ENCODE measurements at regions not wholly inside any gene's neighbourhood (a gene's known extent, or its start where the extent isn't known, plus 50 kb on each side); places are given as distances from the start of the nearest gene placed in this dataset.

GRCh38 chr4:157824021-157824420 lies 348.8 kb downstream of the GASK1B start:
- TF ChIP-seq CTCF (IDR thresholded peaks at IDR 0.05) (no peak), EP300 (IDR thresholded peaks at IDR 0.05) (no peak), POLR2AphosphoS5 (IDR thresholded peaks at IDR 0.05) (no peak), POLR2A (IDR thresholded peaks at IDR 0.05) (no peak)
- peak in 1 of 2 donors; percentile 26 for ATAC-seq (ENCODE audit: low FRiP score in 2 of 2)
- H3K36me3 ChIP-seq = no peaks in the 10 kb centered on the region
- H3K27ac ChIP-seq = no peak overlapping the region
- peak; percentile 10 to 55 for DNase-seq
- peaks cover 0 to 8% (median 0%) of the 10 kb centered on the region in 4 donors for H3K9me3 ChIP-seq
- H3K4me3 ChIP-seq = no peak overlapping the region
- H3K4me1 ChIP-seq = no peaks in the 10 kb centered on the region
- no peaks in the 10 kb centered on the region for H3K27me3 ChIP-seq
- 85 to 93% methylated on average over 8 of the region's 8 CpGs for WGBS, 2 donors

DNA sequence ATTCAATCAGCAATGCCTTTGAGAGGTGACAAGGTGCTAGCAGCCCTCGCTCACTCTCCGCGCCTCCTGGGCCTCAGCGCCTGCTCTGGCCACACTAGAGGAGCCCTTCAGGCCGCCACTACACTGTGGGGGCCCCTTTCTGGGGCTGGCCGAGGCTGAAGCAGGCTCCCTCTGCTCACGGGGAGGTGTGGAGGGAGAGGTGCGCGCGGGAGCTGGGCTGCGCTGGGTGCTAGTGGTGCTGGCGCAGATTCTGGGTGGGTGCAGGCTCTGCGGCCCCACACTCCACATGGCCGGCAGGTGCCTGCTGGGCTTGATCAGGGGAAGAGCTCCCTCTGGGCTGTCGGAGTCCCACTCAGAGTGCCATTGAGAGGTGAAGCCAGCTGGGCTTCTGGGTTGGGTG lies 351.0 kb downstream of the GASK1B start:
- no peak overlapping the region for H3K27ac ChIP-seq
- H3K27me3 ChIP-seq = no peaks in the 10 kb centered on the region
- no peak for ATAC-seq (ENCODE audit: low FRiP score in 2 of 2)
- peak in 1 of 2 donors; percentile 67 for DNase-seq
- peaks cover 0 to 8% (median 0%) of the 10 kb centered on the region in 4 donors for H3K9me3 ChIP-seq
- TF ChIP-seq CTCF (IDR thresholded peaks at IDR 0.05) (no peak), POLR2A (IDR thresholded peaks at IDR 0.05) (no peak), POLR2AphosphoS5 (IDR thresholded peaks at IDR 0.05) (no peak), EP300 (IDR thresholded peaks at IDR 0.05) (no peak)
- WGBS, 2 donors = 81 to 87% methylated on average over 7 to 15 of the region's 15 CpGs
- H3K4me3 ChIP-seq = no peak overlapping the region
- H3K4me1 ChIP-seq = no peaks in the 10 kb centered on the region
- H3K36me3 ChIP-seq = no peaks in the 10 kb centered on the region

DNA sequence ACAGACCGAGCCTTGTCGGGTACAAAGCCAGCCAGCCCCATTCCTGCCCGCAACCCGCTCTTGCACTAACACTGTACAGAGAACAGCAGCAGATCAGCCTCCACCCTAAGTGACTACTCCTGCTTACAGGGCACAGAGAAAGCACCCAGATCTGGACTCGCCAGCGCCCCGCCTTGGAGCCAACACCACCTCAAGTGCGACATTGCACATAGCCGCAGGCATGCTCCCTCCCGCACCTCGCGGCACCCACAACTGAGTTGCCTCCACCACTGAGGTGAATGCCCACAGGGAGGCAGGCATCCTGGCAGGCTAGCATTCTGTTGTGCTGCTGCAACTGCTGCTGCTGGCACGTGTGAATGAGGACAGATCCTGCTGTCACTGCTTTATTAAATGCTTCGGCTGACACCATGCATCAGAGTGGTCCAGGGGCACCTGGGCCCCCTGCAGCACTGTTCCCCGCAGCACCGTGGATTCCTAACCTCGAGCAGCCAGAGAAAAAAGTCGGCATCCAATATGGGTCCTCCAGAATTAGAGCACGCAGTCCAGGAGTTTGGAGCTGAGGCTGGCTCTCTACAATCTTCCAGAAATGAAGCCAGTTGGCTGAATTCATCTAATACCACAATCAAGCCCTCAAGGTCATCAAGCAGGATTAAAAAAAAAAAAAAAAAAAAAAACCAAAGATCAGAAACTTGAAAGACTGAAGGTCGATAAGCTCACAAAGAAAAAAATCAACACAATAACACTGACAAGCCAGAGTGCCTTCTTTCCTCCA lies 352.9 kb downstream of the GASK1B start:
- TF ChIP-seq EP300 (IDR thresholded peaks at IDR 0.05) (no peak), POLR2AphosphoS5 (IDR thresholded peaks at IDR 0.05) (no peak), CTCF (IDR thresholded peaks at IDR 0.05) (no peak), POLR2A (IDR thresholded peaks at IDR 0.05) (no peak)
- DNase-seq (peak in 1 of 2 donors; percentile 56), ATAC-seq (ENCODE audit: low FRiP score in 2 of 2) (peak; percentile 7 to 39)
- Histone ChIP-seq H3K27me3 (no peaks in the 10 kb centered on the region), H3K4me1 (no peaks in the 10 kb centered on the region), H3K9me3 (peaks cover 0 to 6% (median 0%) of the 10 kb centered on the region in 4 donors), H3K27ac (no peak overlapping the region), H3K4me3 (no peak overlapping the region), H3K36me3 (no peaks in the 10 kb centered on the region)
- 89 to 93% methylated on average over 16 to 18 of the region's 20 CpGs for WGBS, 2 donors

- DNase-seq (peak in 1 of 2 donors; percentile 55), ATAC-seq (ENCODE audit: low FRiP score in 2 of 2) (peak; percentile 8 to 13)
- H3K4me1 ChIP-seq = no peaks in the 10 kb centered on the region
- H3K9me3 ChIP-seq = peaks cover 0 to 6% (median 0%) of the 10 kb centered on the region in 4 donors
- H3K27ac ChIP-seq = no peak overlapping the region
- no peak for TF ChIP-seq EP300 (IDR thresholded peaks at IDR 0.05)
- no peak for TF ChIP-seq POLR2A (IDR thresholded peaks at IDR 0.05)
- no peak for TF ChIP-seq CTCF (IDR thresholded peaks at IDR 0.05)
- no peak for TF ChIP-seq POLR2AphosphoS5 (IDR thresholded peaks at IDR 0.05)
- 88 to 90% methylated on average over 17 to 20 of the region's 20 CpGs for WGBS, 2 donors
- no peak overlapping the region for H3K4me3 ChIP-seq
- H3K27me3 ChIP-seq = no peaks in the 10 kb centered on the region
- no peaks in the 10 kb centered on the region for H3K36me3 ChIP-seq
Measured at GRCh38 chr4:157818946-157819692, 353.7 kb downstream of the GASK1B start.

All from upper lobe of left lung (tissue), 6 donors.